Epithelial cell of esophagus (primary cell): ENCODE measurements at regions not wholly inside any gene's neighbourhood (a gene's known extent, or its start where the extent isn't known, plus 50 kb on each side); places are given as distances from the start of the nearest gene placed in this dataset.
"Not testable (repeated sequence)": the region's sequence is repeated elsewhere in the genome, so short reads cannot be mapped to it uniquely, and the experiment has no call there.

Experiments used
- DNase-seq: peaks from one replicate; pipeline ENCODE4 v3.0.0; 2010; ENCODE audit warnings: low read depth
- H3K4me3 ChIP-seq: 2 replicates; pipeline ENCODE4 v1.5.1; 2011; ENCODE audit warnings: mild to moderate bottlenecking, low read length, control low read depth
- TF ChIP-seq, protein P1 (sequence below): IDR thresholded peaks from 2 replicates; pipeline ENCODE4 v1.5.1; 2011; ENCODE audit warnings: low read depth, mild to moderate bottlenecking, low read length, control low read depth, inconsistent platforms; ENCODE audit not compliant: insufficient read depth; ENCODE audit errors: missing control alignments

DNA sequence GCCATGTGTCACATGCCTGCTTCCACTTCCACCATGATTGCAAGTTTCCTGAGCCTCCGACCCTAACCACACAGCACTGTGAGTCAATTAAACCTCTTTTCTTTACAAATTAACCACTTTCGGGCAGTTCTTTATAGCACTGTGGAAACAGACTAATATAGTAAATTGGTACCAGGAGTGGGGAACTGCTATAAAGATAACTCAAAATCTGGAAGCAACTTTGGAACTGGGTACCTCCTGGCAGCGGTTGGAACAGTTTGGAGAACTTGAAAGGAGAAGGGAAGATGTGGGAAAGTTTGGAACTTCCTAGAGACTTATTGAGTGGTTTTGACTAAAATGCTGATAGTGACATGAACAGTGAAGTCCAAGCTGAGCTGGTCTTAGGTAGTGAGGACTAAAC lies 436.1 kb downstream of the TMEM121 start:
- DNase-seq, result no peak
- no peak overlapping the region for H3K4me3 ChIP-seq
- TF ChIP-seq, protein P1, sequence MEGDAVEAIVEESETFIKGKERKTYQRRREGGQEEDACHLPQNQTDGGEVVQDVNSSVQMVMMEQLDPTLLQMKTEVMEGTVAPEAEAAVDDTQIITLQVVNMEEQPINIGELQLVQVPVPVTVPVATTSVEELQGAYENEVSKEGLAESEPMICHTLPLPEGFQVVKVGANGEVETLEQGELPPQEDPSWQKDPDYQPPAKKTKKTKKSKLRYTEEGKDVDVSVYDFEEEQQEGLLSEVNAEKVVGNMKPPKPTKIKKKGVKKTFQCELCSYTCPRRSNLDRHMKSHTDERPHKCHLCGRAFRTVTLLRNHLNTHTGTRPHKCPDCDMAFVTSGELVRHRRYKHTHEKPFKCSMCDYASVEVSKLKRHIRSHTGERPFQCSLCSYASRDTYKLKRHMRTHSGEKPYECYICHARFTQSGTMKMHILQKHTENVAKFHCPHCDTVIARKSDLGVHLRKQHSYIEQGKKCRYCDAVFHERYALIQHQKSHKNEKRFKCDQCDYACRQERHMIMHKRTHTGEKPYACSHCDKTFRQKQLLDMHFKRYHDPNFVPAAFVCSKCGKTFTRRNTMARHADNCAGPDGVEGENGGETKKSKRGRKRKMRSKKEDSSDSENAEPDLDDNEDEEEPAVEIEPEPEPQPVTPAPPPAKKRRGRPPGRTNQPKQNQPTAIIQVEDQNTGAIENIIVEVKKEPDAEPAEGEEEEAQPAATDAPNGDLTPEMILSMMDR, result no peak

GRCh38 chr14:105968291-105968690 lies 441.9 kb downstream of the TMEM121 start:
- TF ChIP-seq, protein P1, result no peak
- H3K4me3 ChIP-seq, result no peak overlapping the region
- no peak for DNase-seq

DNA sequence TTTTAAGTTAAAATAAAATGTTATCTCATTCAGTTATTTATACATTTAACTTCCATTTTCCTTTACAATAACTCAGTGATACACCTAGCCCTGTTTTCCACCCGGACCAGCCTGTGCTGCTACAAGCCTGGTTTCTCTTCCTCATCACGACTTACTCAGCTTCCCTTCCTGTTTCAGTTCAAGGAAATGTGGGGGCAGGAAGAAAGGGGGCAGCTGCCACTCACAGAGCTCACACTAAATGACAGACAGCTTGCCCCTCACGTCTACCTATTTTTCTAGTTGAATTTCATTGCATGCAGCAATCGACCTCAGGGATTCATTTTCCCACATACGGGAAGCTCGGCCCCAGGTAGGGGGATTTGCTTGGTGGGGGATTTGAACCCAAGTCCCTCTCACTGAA lies 442.6 kb downstream of the TMEM121 start:
- H3K4me3 ChIP-seq, DNase-seq: not testable (repeated sequence)

DNA sequence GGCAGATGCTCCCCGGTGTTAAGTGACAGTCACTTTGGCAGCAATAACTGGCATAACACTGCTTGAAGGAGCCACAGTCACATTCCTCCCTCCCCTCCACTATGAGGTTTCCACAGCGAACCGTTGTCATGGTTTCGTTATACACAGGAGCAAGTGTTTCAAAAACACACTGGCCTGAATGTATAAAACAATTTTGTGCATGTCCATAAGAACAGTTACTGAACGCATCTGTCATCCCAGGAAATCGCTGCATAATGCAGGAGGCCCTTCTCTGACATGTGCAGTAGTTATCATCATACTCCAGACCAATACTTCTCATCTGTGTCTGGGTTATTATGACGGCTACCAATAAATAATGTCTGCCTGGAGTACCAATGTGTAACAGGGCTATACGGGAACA lies 444.4 kb downstream of the TMEM121 start:
- H3K4me3 ChIP-seq, DNase-seq: not testable (repeated sequence)

DNA sequence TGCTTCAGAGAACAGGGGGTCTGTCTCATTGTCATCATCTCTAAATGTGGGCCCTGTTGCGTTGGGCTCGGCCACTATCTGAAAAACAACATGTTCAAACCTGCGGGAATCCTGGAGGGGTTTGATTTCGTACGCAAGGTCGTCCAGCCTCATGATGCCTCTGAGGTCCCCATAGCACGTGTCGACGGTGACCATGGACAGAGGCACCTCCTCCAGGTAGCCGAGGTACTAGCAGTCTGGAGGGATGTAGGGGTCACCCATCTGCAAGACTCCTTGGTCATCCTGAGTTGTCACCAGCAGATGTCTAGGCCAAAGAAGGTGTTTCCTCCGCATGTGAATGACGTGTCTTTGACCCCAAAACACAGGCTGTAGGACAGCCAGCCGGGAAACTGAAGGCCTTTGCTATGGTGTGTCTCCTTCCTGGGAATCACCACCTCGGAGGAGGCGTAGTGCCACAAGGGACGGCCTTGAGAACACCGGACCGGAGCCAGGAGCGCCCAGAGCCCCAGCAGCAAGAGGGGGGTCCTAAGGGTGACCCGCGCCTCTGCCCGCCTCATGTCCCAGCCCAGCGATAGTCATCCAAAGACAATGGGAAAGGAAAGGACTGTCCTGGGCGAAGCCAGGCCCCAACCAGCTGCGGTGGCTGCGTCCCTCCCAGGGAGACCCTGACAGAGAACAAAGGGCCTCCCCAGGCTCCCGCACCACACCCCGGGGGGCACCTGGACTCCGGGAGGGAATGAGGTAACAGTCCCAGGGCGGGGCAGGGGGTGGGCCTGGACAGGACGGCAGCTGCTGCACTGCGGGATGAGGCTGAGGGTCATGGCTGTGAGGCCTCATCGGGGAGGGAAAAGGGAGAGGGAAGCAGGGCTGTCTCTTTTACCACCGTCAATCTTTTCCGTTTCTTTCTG lies 445.5 kb downstream of the TMEM121 start:
- H3K4me3 ChIP-seq, result no peak overlapping the region
- TF ChIP-seq, protein P1, result no peak
- DNase-seq, result no peak

- no peak for DNase-seq
- TF ChIP-seq, protein P1, result no peak
- H3K4me3 ChIP-seq, result no peak overlapping the region
Measured at GRCh38 chr14:105974902-105975301, 448.5 kb downstream of the TMEM121 start.

- TF ChIP-seq, protein P1, result no peak
- H3K4me3 ChIP-seq, result no peak overlapping the region
- no peak for DNase-seq
Measured at GRCh38 chr14:105978618-105979295, 452.4 kb downstream of the TMEM121 start.

GRCh38 chr14:105979446-105979845 lies 453.1 kb downstream of the TMEM121 start:
- H3K4me3 ChIP-seq, result no peak overlapping the region
- TF ChIP-seq, protein P1, result no peak
- no peak for DNase-seq
